Colonic mucosa (tissue), 4 donors: ENCODE measurements at regions not wholly inside any gene's neighbourhood (a gene's known extent, or its start where the extent isn't known, plus 50 kb on each side); places are given as distances from the start of the nearest gene placed in this dataset.

ENCODE experiments used
- DNase-seq: peaks from one replicate; pipeline ENCODE4 v3.0.0-alpha.2; 2020
- H3K27ac ChIP-seq: fragments of 200-600 bp; one replicate; pipeline ENCODE4 v1.8.0; 2021
- H3K27me3 ChIP-seq: fragments of 200-600 bp; one replicate; pipeline ENCODE4 v1.8.0; 2021
- H3K36me3 ChIP-seq: fragments of 200-600 bp; one replicate; pipeline ENCODE4 v1.8.0; 2021
- H3K4me1 ChIP-seq: fragments of 200-600 bp; one replicate; pipeline ENCODE4 v1.8.0; 2021; ENCODE audit warnings: mild to moderate bottlenecking
- H3K4me3 ChIP-seq: fragments of 200-600 bp; one replicate; pipeline ENCODE4 v1.8.0; 2021
- H3K9ac ChIP-seq, 2 donors: one replicate each; pipeline ENCODE4 v1.7.0; 2013; ENCODE audit warnings: control low read depth in 2 of 2, low read depth in 2 of 2, low read length in 2 of 2
- H3K9me3 ChIP-seq: fragments of 200-600 bp; one replicate; pipeline ENCODE4 v1.8.0; 2021
- CTCF ChIP-seq: fragments of 200-600 bp; IDR thresholded peaks from one replicate; pipeline ENCODE4 v1.8.0; 2022; ENCODE audit warnings: antibody characterized with exemption, mild to moderate bottlenecking
- intact Hi-C: fragments of 100-400 bp; cut with DNase I; formaldehyde crosslinking; loops from one replicate; pipeline ENCODE4 v1.14.1; 2022
- donor health status: healthy.
- donor health status: DM: no; HTN: no; CAD: no.
- donor health status: DM: no; HTN: no; CAD: no.

GRCh38 chrX:150253959-150254620 is 109.0 kb upstream of the MAMLD1 start:
- no peaks in the 10 kb centered on the region for H3K4me1 ChIP-seq
- no peak overlapping the region for H3K9ac ChIP-seq
- no peak for TF ChIP-seq CTCF
- no peak overlapping the region for H3K4me3 ChIP-seq
- no peaks in the 10 kb centered on the region for H3K9me3 ChIP-seq
- no peaks in the 10 kb centered on the region for H3K27me3 ChIP-seq
- no peak overlapping the region for H3K27ac ChIP-seq
- no peaks in the 10 kb centered on the region for H3K36me3 ChIP-seq
- DNase-seq = no peak
- intact Hi-C loops = no loop called here

- Histone ChIP-seq H3K27me3 (no peaks in the 10 kb centered on the region), H3K36me3 (no peaks in the 10 kb centered on the region), H3K27ac (no peak overlapping the region), H3K9ac (no peak overlapping the region), H3K4me1 (no peaks in the 10 kb centered on the region), H3K9me3 (no peaks in the 10 kb centered on the region), H3K4me3 (no peak overlapping the region)
- no peak for DNase-seq
- intact Hi-C loops = no loop called here
- no peak for TF ChIP-seq CTCF
Measured at GRCh38 chrX:150254909-150255308, 108.2 kb upstream of the MAMLD1 start.

GRCh38 chrX:150255441-150256296 is 107.4 kb upstream of the MAMLD1 start:
- Histone ChIP-seq H3K27me3 (no peaks in the 10 kb centered on the region), H3K4me3 (no peak overlapping the region), H3K4me1 (no peaks in the 10 kb centered on the region), H3K9me3 (no peaks in the 10 kb centered on the region), H3K27ac (no peak overlapping the region), H3K9ac (no peak overlapping the region), H3K36me3 (no peaks in the 10 kb centered on the region)
- TF ChIP-seq CTCF = no peak
- intact Hi-C loops = no loop called here
- no peak for DNase-seq

GRCh38 chrX:150256297-150256650 is 106.8 kb upstream of the MAMLD1 start:
- Histone ChIP-seq H3K4me1 (no peaks in the 10 kb centered on the region), H3K4me3 (no peak overlapping the region), H3K27me3 (peaks cover under 1% of the 10 kb centered on the region), H3K9me3 (no peaks in the 10 kb centered on the region), H3K27ac (no peak overlapping the region), H3K9ac (no peak overlapping the region), H3K36me3 (no peaks in the 10 kb centered on the region)
- DNase-seq = no peak
- intact Hi-C loops = no loop called here
- no peak for TF ChIP-seq CTCF

GRCh38 chrX:150257353-150258175 is 105.6 kb upstream of the MAMLD1 start:
- Histone ChIP-seq H3K4me3 (no peak overlapping the region), H3K9me3 (no peaks in the 10 kb centered on the region), H3K9ac (no peak overlapping the region), H3K36me3 (no peaks in the 10 kb centered on the region), H3K4me1 (no peaks in the 10 kb centered on the region), H3K27me3 (peaks cover 3% of the 10 kb centered on the region), H3K27ac (no peak overlapping the region)
- intact Hi-C loops = no loop called here
- no peak for DNase-seq
- TF ChIP-seq CTCF = no peak
